Kidney epithelial cell (primary cell): ENCODE measurements at regions not wholly inside any gene's neighbourhood (a gene's known extent, or its start where the extent isn't known, plus 50 kb on each side); places are given as distances from the start of the nearest gene placed in this dataset.

Experiments used
- DNase-seq: peaks from one replicate; pipeline ENCODE4 v3.0.0-alpha.2; 2010; ENCODE audit warnings: low read depth
- H3K27me3 ChIP-seq: 2 replicates; pipeline ENCODE4 v1.6.0; 2011; ENCODE audit warnings: low read length; ENCODE audit not compliant: control insufficient read depth, insufficient read depth
- H3K36me3 ChIP-seq: 2 replicates; pipeline ENCODE4 v1.5.1; 2011; ENCODE audit warnings: low read length; ENCODE audit not compliant: control insufficient read depth, insufficient read depth
- H3K4me3 ChIP-seq: 2 replicates; pipeline ENCODE4 v1.5.1; 2011; ENCODE audit warnings: low read depth, mild to moderate bottlenecking, control low read depth, low read length
- TF ChIP-seq, protein P1 (sequence below): IDR thresholded peaks from 2 replicates; pipeline ENCODE4 v1.5.1; 2011; ENCODE audit warnings: mild to moderate bottlenecking, moderate library complexity, low read length, control low read depth, inconsistent platforms; ENCODE audit not compliant: insufficient read depth, poor library complexity, severe bottlenecking

DNA sequence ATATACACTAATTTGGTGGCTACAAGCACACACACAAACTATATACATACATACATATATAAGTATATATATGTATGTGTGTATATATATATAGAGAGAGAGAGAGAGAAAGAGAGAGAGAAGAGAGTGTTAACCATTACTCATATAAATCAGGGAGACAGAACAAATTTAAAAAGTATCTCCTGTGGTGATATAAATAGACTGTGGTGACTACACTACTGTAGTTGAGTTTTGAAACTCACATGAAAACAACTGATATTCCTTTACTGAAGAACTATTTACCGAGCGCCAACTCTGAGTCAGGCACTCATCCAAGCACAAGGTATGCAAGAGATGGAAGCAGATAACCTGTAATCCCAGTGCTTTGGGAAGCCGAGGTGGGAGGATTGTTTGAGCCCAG is 67.3 kb upstream of the ANO6 start:
- peaks cover 2% of the 10 kb centered on the region for H3K27me3 ChIP-seq

DNA sequence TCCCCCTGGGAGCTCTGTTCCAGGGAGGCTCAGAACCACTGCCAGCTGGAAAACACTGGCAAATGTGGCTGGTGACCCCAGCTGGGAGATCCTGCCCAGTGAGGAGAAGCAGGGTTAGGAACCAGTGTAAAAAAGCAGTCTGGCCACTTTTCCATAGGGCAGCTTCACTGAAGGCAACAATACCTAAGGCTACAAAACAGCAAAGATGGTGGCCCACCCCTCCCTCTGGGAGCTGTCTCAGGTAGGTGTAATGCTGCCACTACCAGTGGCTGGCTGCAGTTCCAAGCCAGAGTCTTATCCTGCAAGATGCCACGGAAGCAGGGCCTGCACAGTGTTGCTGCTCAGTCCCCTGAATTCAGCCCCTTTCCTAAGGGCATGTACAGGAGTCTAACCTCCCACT is 50.6 kb upstream of the ANO6 start:
- TF ChIP-seq, protein P1, sequence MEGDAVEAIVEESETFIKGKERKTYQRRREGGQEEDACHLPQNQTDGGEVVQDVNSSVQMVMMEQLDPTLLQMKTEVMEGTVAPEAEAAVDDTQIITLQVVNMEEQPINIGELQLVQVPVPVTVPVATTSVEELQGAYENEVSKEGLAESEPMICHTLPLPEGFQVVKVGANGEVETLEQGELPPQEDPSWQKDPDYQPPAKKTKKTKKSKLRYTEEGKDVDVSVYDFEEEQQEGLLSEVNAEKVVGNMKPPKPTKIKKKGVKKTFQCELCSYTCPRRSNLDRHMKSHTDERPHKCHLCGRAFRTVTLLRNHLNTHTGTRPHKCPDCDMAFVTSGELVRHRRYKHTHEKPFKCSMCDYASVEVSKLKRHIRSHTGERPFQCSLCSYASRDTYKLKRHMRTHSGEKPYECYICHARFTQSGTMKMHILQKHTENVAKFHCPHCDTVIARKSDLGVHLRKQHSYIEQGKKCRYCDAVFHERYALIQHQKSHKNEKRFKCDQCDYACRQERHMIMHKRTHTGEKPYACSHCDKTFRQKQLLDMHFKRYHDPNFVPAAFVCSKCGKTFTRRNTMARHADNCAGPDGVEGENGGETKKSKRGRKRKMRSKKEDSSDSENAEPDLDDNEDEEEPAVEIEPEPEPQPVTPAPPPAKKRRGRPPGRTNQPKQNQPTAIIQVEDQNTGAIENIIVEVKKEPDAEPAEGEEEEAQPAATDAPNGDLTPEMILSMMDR: no peak
- H3K4me3 ChIP-seq: no peak overlapping the region
- no peaks in the 10 kb centered on the region for H3K27me3 ChIP-seq
- DNase-seq: no peak
- H3K36me3 ChIP-seq: no peaks in the 10 kb centered on the region

More for the DNA sequence above, 67.3 kb upstream of the ANO6 start:
- DNase-seq: no peak
- Histone ChIP-seq H3K4me3 (no peak overlapping the region), H3K36me3 (no peaks in the 10 kb centered on the region)
- TF ChIP-seq, protein P1: no peak

DNA sequence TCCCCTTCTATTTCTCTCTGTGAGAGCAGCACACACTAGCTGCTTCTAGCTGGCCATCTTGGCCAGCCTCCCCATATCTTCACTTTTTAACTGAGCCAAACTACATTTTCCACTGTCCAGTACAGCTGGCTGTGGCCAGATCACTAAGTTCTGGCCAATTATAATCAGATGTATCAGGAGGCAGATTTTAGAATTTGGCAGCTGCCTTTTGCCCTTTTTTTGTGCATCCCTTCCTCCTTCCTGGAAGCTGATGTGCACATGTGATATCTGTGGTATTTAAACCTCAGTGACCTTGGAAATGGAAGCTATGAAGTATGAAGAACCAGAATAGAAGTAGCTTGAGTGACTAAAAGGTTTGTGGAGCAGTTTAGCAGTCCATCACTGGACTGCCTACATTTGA is 49.8 kb upstream of the ANO6 start:
- no peaks in the 10 kb centered on the region for H3K36me3 ChIP-seq
- DNase-seq: no peak
- TF ChIP-seq, protein P1: no peak
- no peak overlapping the region for H3K4me3 ChIP-seq
- no peaks in the 10 kb centered on the region for H3K27me3 ChIP-seq
